A549 (cell line): ENCODE measurements at regions not wholly inside any gene's neighbourhood (a gene's known extent, or its start where the extent isn't known, plus 50 kb on each side); places are given as distances from the start of the nearest gene placed in this dataset.

ENCODE experiments used
- CTCF ChIP-seq: fragments of >200 bp; sonication (Bioruptor Twin); formaldehyde crosslinking; IDR thresholded peaks from 3 replicates; pipeline ENCODE4 v1.5.1; 2016
- EHF ChIP-seq: fragments of 250-450 bp; sonication (Bioruptor Pico); IDR thresholded peaks from 2 replicates; pipeline ENCODE4 v1.5.0; 2020; ENCODE audit warnings: mild to moderate bottlenecking
- MYC ChIP-seq: IDR thresholded peaks from 2 replicates; pipeline ENCODE4 v1.6.1; 2012; ENCODE audit warnings: mild to moderate bottlenecking, inconsistent platforms, low read length, improper control_type of control experiment, borderline replicate concordance

- no peak for TF ChIP-seq CTCF
- TF ChIP-seq MYC: no peak
- no peak for TF ChIP-seq EHF (CRISPR knock-in tag)
These were observed 421.0 kb upstream of the RBMS3 start for GRCh38 chr3:28859897-28860296.
